HEK293 (cell line): ENCODE measurements at regions not wholly inside any gene's neighbourhood (a gene's known extent, or its start where the extent isn't known, plus 50 kb on each side); places are given as distances from the start of the nearest gene placed in this dataset.
"Not testable (repeated sequence)": the region's sequence is repeated elsewhere in the genome, so short reads cannot be mapped to it uniquely, and the experiment has no call there.

Experiments
- CTCF ChIP-seq: fragments of 450-650 bp; formaldehyde crosslinking; IDR thresholded peaks from 2 replicates; pipeline ENCODE4 v1.5.1; 2016; ENCODE audit warnings: missing biosample characterization, missing genetic modification characterization
- SP2 ChIP-seq: fragments of 450-650 bp; formaldehyde crosslinking; IDR thresholded peaks from 2 replicates; pipeline ENCODE4 v1.5.1; 2016; ENCODE audit warnings: missing biosample characterization, missing genetic modification characterization
- TCF7L2 ChIP-seq: IDR thresholded peaks from 2 replicates; pipeline ENCODE4 v1.6.1; 2011; ENCODE audit warnings: low read depth, mild to moderate bottlenecking, inconsistent platforms, low read length, moderate library complexity, borderline replicate concordance
- ZNF488 ChIP-seq: fragments of 450-650 bp; formaldehyde crosslinking; IDR thresholded peaks from 2 replicates; pipeline ENCODE4 v1.5.1; 2016; ENCODE audit warnings: missing biosample characterization, missing genetic modification characterization
- ZNF580 ChIP-seq: fragments of 450-650 bp; formaldehyde crosslinking; IDR thresholded peaks from 2 replicates; pipeline ENCODE4 v1.5.1; 2016; ENCODE audit warnings: missing biosample characterization, missing genetic modification characterization
- ZNF621 ChIP-seq: fragments of 450-650 bp; formaldehyde crosslinking; IDR thresholded peaks from 2 replicates; pipeline ENCODE4 v1.5.1; 2017; ENCODE audit warnings: missing biosample characterization, missing genetic modification characterization
- ZNF791 ChIP-seq: fragments of 450-650 bp; formaldehyde crosslinking; IDR thresholded peaks from 2 replicates; pipeline ENCODE4 v1.5.1; 2016; ENCODE audit warnings: missing biosample characterization, missing genetic modification characterization

- TF ChIP-seq ZNF488 (tag by site-specific recombination); ZNF580 (tag by site-specific recombination); CTCF (tag by site-specific recombination); TCF7L2; ZNF621 (tag by site-specific recombination); SP2 (tag by site-specific recombination); ZNF791 (tag by site-specific recombination): not testable (repeated sequence)
These were observed 186.0 kb downstream of the SMARCA1 start for GRCh38 chrX:129337264-129337663.
